ENCODE measurements at regions not wholly inside any gene's neighbourhood (a gene's known extent, or its start where the extent isn't known, plus 50 kb on each side); places are given as distances from the start of the nearest gene placed in this dataset.

GRCh38 chr7:26029911-26030310 is 122.1 kb upstream of the NFE2L3 start:
- DNase-seq (ENCODE audit: extremely low spot score): no peak
- ChIA-PET POLR2A (no interaction called here), CTCF (no interaction called here)
- TF ChIP-seq CTCF (IDR thresholded peaks at IDR 0.05; ENCODE audit: control extremely low read depth, extremely low read depth, low read depth, missing control alignments): no peak

DNA sequence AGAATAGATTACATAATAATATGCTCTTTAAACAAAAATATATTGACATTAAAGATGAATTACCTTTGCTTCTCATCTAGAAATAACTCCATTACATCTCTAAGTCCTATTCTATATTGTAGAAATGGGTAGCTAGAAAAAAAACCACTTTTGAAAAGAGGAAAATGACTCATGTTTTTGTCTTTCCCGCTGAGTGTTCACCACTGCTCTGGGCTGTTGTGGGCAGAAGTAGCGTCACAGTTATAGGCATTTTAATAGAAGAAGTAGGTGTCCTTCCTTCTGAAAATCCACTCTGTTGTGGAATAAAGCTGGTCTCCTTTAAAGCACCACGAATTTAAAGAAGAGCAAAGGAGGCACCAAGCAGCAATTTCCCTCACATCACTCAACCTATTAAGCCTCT is 117.6 kb upstream of the NFE2L3 start:
- CTCF ChIA-PET: interaction anchor here (1.1 to 1.3 kb wide), 2 partner anchors 11 to 16 kb away, joined by 3 read pairs; no protein-coding TSS in a partner anchor
- TF ChIP-seq CTCF (IDR thresholded peaks at IDR 0.05; ENCODE audit: control extremely low read depth, extremely low read depth, low read depth, missing control alignments): no peak
- POLR2A ChIA-PET: no interaction called here
- DNase-seq (ENCODE audit: extremely low spot score): no peak

- no peak for TF ChIP-seq CTCF (IDR thresholded peaks at IDR 0.05; ENCODE audit: control extremely low read depth, extremely low read depth, low read depth, missing control alignments)
- ChIA-PET POLR2A (no interaction called here), CTCF (no interaction called here)
- no peak for DNase-seq (ENCODE audit: extremely low spot score)
Measured at GRCh38 chr7:26035552-26035951, 116.4 kb upstream of the NFE2L3 start.

DNA sequence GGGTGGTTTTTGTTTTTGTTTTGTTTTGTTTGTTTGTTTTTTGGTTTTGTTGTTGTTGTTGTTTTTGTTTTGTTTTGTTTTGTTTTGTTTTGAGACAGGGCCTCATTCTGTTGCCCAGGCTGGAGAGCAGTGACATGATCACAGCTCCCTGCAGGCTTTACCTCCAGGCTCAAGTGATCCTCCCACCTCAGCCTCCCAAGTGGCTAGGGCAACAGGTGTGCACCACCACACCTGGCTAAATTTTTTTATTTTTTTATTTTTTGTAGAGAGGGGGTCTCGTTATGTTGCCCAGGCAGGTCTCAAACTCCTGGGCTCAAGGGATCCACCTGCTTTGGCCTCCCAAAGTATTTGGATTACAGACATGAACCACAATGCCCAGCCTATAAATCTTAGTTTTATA is 115.9 kb upstream of the NFE2L3 start:
- CTCF ChIA-PET: no interaction called here
- TF ChIP-seq CTCF (IDR thresholded peaks at IDR 0.05; ENCODE audit: control extremely low read depth, extremely low read depth, low read depth, missing control alignments): no peak
- POLR2A ChIA-PET: no interaction called here
- DNase-seq (ENCODE audit: extremely low spot score): no peak

- no peak for DNase-seq (ENCODE audit: extremely low spot score)
- CTCF ChIA-PET: no interaction called here
- POLR2A ChIA-PET: no interaction called here
- no peak for TF ChIP-seq CTCF (IDR thresholded peaks at IDR 0.05; ENCODE audit: control extremely low read depth, extremely low read depth, low read depth, missing control alignments)
Measured at GRCh38 chr7:26038201-26038990, 113.6 kb upstream of the NFE2L3 start.

DNA sequence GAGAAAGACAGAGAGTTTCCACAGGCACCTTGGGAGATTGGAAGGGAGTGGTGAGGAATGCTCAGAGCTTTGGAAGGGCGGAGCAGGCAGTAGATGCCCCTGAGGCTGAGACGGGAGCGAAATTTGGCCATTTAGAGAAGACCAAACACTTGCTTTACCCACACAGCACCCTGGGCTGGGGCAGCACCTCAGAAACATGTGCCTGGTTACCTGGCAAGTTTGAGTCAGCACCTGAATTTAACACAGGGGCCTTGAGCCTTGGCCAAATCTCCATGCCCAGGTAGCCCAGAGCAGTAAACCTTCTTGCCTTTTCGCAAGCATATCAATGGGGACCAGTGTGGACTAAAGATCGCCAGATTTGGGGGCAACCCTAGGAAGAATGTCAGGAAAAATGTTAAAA is 111.9 kb upstream of the NFE2L3 start:
- TF ChIP-seq CTCF (IDR thresholded peaks at IDR 0.05; ENCODE audit: control extremely low read depth, extremely low read depth, low read depth, missing control alignments): no peak
- ChIA-PET CTCF (no interaction called here), POLR2A (no interaction called here)
- no peak for DNase-seq (ENCODE audit: extremely low spot score)

Measured in GM10248 (cell line).